ENCODE measurements at regions not wholly inside any gene's neighbourhood (a gene's known extent, or its start where the extent isn't known, plus 50 kb on each side); places are given as distances from the start of the nearest gene placed in this dataset.

DNA sequence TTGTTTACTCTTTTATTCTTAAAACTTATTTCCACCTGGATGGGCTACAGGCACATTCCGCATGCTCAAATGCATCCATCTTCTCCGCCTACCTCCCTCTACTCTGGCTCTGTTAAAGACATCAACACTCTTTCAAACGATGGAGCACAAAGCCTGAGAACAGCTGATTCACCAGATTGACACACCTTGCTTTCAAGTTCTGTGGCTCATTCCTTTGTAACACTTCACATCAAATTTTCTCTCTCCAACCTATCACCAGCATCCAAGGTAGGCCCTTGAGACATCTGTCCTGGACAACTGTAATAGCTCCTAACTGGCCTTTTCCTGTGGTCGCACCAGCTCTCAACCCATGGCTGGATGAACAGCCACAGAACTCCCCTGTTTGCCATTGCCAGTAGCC lies 274.5 kb downstream of the BCL11A start:
- Histone ChIP-seq H3K4me3 (ENCODE audit: low read length) (no peak overlapping the region), H3K27me3 (ENCODE audit: control insufficient read depth in 2 of 2, insufficient read depth in 2 of 2, low read length in 2 of 2) (no peaks in the 10 kb centered on the region), H3K27ac (ENCODE audit: low read depth, low read length) (no peak overlapping the region), H3K4me1 (ENCODE audit: control insufficient read depth in 2 of 2, insufficient read depth in 2 of 2, low read length in 2 of 2) (no peaks in the 10 kb centered on the region), H3K9me3 (ENCODE audit: control insufficient read depth in 2 of 3, low read length in 3 of 3) (no peaks in the 10 kb centered on the region), H3K36me3 (ENCODE audit: control insufficient read depth in 2 of 3, insufficient read depth in 3 of 3, low read length in 3 of 3) (no peaks in the 10 kb centered on the region)
- intact Hi-C loops (cut with micrococcal nuclease), result no loop called here
- Mint-ChIP-seq H3K9me3 (peaks cover 0 to 8% (median 3%) of the 10 kb centered on the region in 11 donors), H3K36me3 (no peaks in the 10 kb centered on the region), H3K4me1 (no peaks in the 10 kb centered on the region), H3K27me3 (peaks cover 0 to 21% (median 4%) of the 10 kb centered on the region in 5 donors), H3K27ac (peak overlapping the region in 1 of 9 donors; percentile 28), H3K4me3 (no peak overlapping the region)
- ATAC-seq (no peak), DNase-seq (no peak)
- ChIA-PET POLR2A (no interaction called here), CTCF (interaction anchor here (0.6 kb wide), 1 partner anchor 1927 kb away, joined by 4 read pairs; no protein-coding TSS in a partner anchor)

DNA sequence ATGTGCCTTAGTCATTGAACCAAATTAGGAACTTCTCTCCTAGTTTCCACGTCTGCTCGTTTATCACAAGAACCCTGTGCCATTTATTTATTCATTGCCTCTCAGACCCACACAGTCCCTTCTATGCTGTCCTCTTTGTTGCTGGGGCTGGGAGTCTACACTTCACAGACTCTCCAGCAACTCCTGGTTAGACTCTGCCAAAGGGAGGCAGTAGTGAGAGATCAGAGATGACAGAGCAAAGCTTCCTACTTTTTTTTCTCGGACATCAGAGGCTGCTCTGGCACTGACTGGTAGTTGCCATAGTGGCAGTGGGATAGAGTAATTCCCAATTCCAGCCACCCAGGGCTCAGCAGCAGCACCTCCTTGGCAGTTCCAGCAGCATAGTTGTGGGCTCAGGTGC lies 277.5 kb downstream of the BCL11A start:
- intact Hi-C loops (cut with micrococcal nuclease), result no loop called here
- Histone ChIP-seq H3K36me3 (ENCODE audit: control insufficient read depth in 2 of 3, insufficient read depth in 3 of 3, low read length in 3 of 3) (no peaks in the 10 kb centered on the region), H3K27ac (ENCODE audit: low read depth, low read length) (no peak overlapping the region), H3K4me1 (ENCODE audit: control insufficient read depth in 2 of 2, insufficient read depth in 2 of 2, low read length in 2 of 2) (no peaks in the 10 kb centered on the region), H3K4me3 (ENCODE audit: low read length) (no peak overlapping the region), H3K9me3 (ENCODE audit: control insufficient read depth in 2 of 3, low read length in 3 of 3) (no peaks in the 10 kb centered on the region), H3K27me3 (ENCODE audit: control insufficient read depth in 2 of 2, insufficient read depth in 2 of 2, low read length in 2 of 2) (no peaks in the 10 kb centered on the region)
- Mint-ChIP-seq H3K4me3 (no peak overlapping the region), H3K36me3 (no peaks in the 10 kb centered on the region), H3K4me1 (no peaks in the 10 kb centered on the region), H3K27me3 (peaks cover 0 to 21% (median 4%) of the 10 kb centered on the region in 5 donors), H3K27ac (no peak overlapping the region), H3K9me3 (peaks cover 0 to 18% (median 3%) of the 10 kb centered on the region in 11 donors)
- ChIA-PET CTCF (no interaction called here), POLR2A (no interaction called here)
- no peak for DNase-seq
- ATAC-seq, result no peak

DNA sequence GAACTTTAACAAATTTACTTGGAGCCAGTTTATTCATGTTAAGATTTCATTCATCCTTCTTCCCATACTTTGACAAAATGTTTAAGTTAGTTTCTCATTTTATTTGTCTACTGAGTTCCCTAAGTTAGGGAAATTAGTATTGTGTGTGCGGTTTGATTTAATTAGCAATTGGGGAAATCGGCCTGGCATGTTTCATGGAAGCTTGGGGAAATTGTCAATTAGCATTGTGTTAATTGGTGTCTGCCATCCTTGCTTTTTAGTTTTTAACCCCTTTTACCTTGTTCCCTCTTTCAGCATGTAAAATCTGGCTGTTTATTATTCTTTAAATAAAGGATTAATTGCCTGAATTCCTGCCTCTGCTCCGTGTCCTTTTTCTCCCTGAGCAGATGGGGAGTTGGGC lies 279.6 kb downstream of the BCL11A start:
- H3K4me3 Mint-ChIP-seq, result no peak overlapping the region
- no peak overlapping the region for H3K27ac Mint-ChIP-seq
- intact Hi-C loops (cut with micrococcal nuclease), result no loop called here
- H3K36me3 ChIP-seq (ENCODE audit: control insufficient read depth in 2 of 3, insufficient read depth in 3 of 3, low read length in 3 of 3), result no peaks in the 10 kb centered on the region
- no peak overlapping the region for H3K4me3 ChIP-seq (ENCODE audit: low read length)
- H3K36me3 Mint-ChIP-seq, result no peaks in the 10 kb centered on the region
- no peak for DNase-seq
- H3K27ac ChIP-seq (ENCODE audit: low read depth, low read length), result no peak overlapping the region
- peaks cover 0 to 21% (median 4%) of the 10 kb centered on the region in 5 donors for H3K27me3 Mint-ChIP-seq
- CTCF ChIA-PET, result no interaction called here
- no peaks in the 10 kb centered on the region for H3K4me1 ChIP-seq (ENCODE audit: control insufficient read depth in 2 of 2, insufficient read depth in 2 of 2, low read length in 2 of 2)
- no peaks in the 10 kb centered on the region for H3K4me1 Mint-ChIP-seq
- no peaks in the 10 kb centered on the region for H3K9me3 ChIP-seq (ENCODE audit: control insufficient read depth in 2 of 3, low read length in 3 of 3)
- ATAC-seq, result no peak
- H3K9me3 Mint-ChIP-seq, result peaks cover 0 to 18% (median 3%) of the 10 kb centered on the region in 11 donors
- POLR2A ChIA-PET, result no interaction called here
- H3K27me3 ChIP-seq (ENCODE audit: control insufficient read depth in 2 of 2, insufficient read depth in 2 of 2, low read length in 2 of 2), result no peaks in the 10 kb centered on the region

DNA sequence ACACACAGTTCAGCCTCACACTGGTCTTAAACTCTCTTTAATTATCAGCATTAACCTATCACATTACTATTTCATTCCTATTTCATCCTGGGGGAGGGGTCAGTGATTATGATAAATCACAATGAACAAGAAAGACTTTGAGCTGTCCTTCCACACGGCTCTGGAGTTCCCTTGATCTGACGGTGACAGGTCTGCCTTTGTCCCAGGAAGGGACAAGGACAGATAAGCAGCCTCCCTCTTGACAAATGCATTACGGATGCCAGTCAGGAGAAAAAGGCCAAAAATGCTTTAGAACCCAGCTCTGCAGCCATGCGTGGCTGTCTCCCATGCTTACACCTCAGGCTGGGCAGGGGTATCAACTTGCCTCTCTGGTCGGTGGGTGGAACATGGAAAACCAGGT lies 281.7 kb downstream of the BCL11A start:
- DNase-seq, result no peak
- Histone ChIP-seq H3K4me3 (ENCODE audit: low read length) (no peak overlapping the region), H3K27me3 (ENCODE audit: control insufficient read depth in 2 of 2, insufficient read depth in 2 of 2, low read length in 2 of 2) (no peaks in the 10 kb centered on the region), H3K36me3 (ENCODE audit: control insufficient read depth in 2 of 3, insufficient read depth in 3 of 3, low read length in 3 of 3) (no peaks in the 10 kb centered on the region), H3K4me1 (ENCODE audit: control insufficient read depth in 2 of 2, insufficient read depth in 2 of 2, low read length in 2 of 2) (no peaks in the 10 kb centered on the region), H3K27ac (ENCODE audit: low read depth, low read length) (no peak overlapping the region), H3K9me3 (ENCODE audit: control insufficient read depth in 2 of 3, low read length in 3 of 3) (no peaks in the 10 kb centered on the region)
- H3K4me1 Mint-ChIP-seq, result no peaks in the 10 kb centered on the region
- no peak overlapping the region for H3K27ac Mint-ChIP-seq
- H3K36me3 Mint-ChIP-seq, result no peaks in the 10 kb centered on the region
- ChIA-PET POLR2A (no interaction called here), CTCF (no interaction called here)
- intact Hi-C loops (cut with micrococcal nuclease), result no loop called here
- H3K27me3 Mint-ChIP-seq, result peaks cover 0 to 9% (median 4%) of the 10 kb centered on the region in 5 donors
- H3K4me3 Mint-ChIP-seq, result no peak overlapping the region
- H3K9me3 Mint-ChIP-seq, result peaks cover 0 to 17% (median 3%) of the 10 kb centered on the region in 11 donors
- no peak for ATAC-seq

DNA sequence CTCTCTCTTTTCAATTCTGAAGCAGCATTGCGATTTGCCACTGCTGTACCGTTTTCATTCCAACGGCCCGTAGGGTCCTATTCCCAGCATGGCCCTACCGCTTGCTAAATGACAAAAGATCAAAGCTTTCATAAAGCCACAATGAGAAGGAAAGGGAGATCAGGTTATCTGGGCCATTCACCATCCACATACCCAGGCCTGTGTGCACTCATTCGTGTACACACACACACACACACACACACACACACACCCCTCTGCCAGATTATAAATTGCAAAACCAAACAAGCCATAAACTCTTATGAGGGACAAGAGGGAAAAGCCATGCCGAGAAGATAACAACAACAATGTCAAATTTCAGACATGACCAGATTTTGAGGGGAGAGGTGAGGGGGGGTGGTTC lies 282.3 kb downstream of the BCL11A start:
- Histone ChIP-seq H3K4me1 (ENCODE audit: control insufficient read depth in 2 of 2, insufficient read depth in 2 of 2, low read length in 2 of 2) (no peaks in the 10 kb centered on the region), H3K36me3 (ENCODE audit: control insufficient read depth in 2 of 3, insufficient read depth in 3 of 3, low read length in 3 of 3) (no peaks in the 10 kb centered on the region), H3K4me3 (ENCODE audit: low read length) (no peak overlapping the region), H3K27ac (ENCODE audit: low read depth, low read length) (no peak overlapping the region), H3K9me3 (ENCODE audit: control insufficient read depth in 2 of 3, low read length in 3 of 3) (no peaks in the 10 kb centered on the region), H3K27me3 (ENCODE audit: control insufficient read depth in 2 of 2, insufficient read depth in 2 of 2, low read length in 2 of 2) (no peaks in the 10 kb centered on the region)
- Mint-ChIP-seq H3K27me3 (peaks cover 0 to 4% (median 0%) of the 10 kb centered on the region in 5 donors), H3K9me3 (peaks cover 0 to 17% (median 2%) of the 10 kb centered on the region in 11 donors), H3K27ac (no peak overlapping the region), H3K36me3 (no peaks in the 10 kb centered on the region), H3K4me1 (no peaks in the 10 kb centered on the region), H3K4me3 (no peak overlapping the region)
- ChIA-PET CTCF (no interaction called here), POLR2A (no interaction called here)
- ATAC-seq, result no peak
- intact Hi-C loops (cut with micrococcal nuclease), result no loop called here
- DNase-seq, result no peak

DNA sequence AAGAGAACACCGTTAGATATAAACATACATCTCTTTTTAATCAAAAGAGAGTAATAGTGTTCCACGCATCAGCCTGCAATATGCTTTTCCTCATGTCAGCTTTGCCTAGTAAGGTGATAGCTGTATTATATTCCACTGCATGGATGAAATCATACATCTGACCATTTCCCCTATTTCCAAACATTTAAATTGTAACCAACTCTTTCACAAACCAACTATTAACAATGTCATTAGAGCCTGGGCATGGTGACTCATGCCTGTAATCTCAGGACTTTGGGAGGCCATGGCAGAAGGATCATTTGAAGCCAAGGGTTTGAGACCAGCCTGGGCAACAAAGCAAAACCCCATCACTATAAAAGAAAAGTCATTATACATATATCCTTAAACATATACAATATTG lies 284.8 kb downstream of the BCL11A start:
- POLR2A ChIA-PET, result no interaction called here
- no peak for ATAC-seq
- no peak for DNase-seq
- Histone ChIP-seq H3K36me3 (ENCODE audit: control insufficient read depth in 2 of 3, insufficient read depth in 3 of 3, low read length in 3 of 3) (no peaks in the 10 kb centered on the region), H3K9me3 (ENCODE audit: control insufficient read depth in 2 of 3, low read length in 3 of 3) (no peaks in the 10 kb centered on the region), H3K4me3 (ENCODE audit: low read length) (no peak overlapping the region), H3K27me3 (ENCODE audit: control insufficient read depth in 2 of 2, insufficient read depth in 2 of 2, low read length in 2 of 2) (no peaks in the 10 kb centered on the region), H3K27ac (ENCODE audit: low read depth, low read length) (no peak overlapping the region), H3K4me1 (ENCODE audit: control insufficient read depth in 2 of 2, insufficient read depth in 2 of 2, low read length in 2 of 2) (no peaks in the 10 kb centered on the region)
- Mint-ChIP-seq H3K9me3 (peaks cover 0 to 13% (median 1%) of the 10 kb centered on the region in 11 donors), H3K36me3 (peaks cover 0 to 12% (median 0%) of the 10 kb centered on the region in 5 donors), H3K4me1 (peaks cover 0 to 14% (median 10%) of the 10 kb centered on the region in 7 donors), H3K27me3 (peaks cover 0 to 17% (median 12%) of the 10 kb centered on the region in 5 donors), H3K27ac (no peak overlapping the region), H3K4me3 (no peak overlapping the region)
- CTCF ChIA-PET, result no interaction called here
- intact Hi-C loops (cut with micrococcal nuclease), result no loop called here

DNA sequence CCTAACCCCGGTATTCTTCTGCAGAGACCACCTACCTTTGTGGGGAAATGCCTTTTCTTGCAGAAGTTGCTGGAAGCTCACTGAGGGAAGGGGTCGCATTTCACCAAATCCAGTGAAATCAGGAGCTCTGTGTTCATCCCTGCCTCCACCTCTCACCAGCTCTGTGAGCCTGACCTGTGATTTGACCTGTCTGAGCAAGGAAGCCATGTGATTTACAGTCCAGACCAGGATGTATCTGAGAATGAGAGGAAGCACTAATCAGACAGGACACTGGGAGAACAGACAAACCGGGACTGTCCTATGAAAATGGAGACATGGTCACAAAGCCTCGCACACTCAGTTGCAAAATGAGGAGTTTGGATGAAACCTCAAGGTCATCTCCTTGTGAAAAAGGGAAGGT lies 285.4 kb downstream of the BCL11A start:
- intact Hi-C loops (cut with micrococcal nuclease), result no loop called here
- Mint-ChIP-seq H3K36me3 (peaks cover 0 to 12% (median 0%) of the 10 kb centered on the region in 5 donors), H3K4me3 (no peak overlapping the region), H3K27ac (no peak overlapping the region), H3K9me3 (peaks cover 0 to 14% (median 1%) of the 10 kb centered on the region in 11 donors), H3K4me1 (peaks cover 0 to 15% (median 11%) of the 10 kb centered on the region in 7 donors), H3K27me3 (peaks cover 0 to 21% (median 12%) of the 10 kb centered on the region in 5 donors)
- Histone ChIP-seq H3K4me1 (ENCODE audit: control insufficient read depth in 2 of 2, insufficient read depth in 2 of 2, low read length in 2 of 2) (no peaks in the 10 kb centered on the region), H3K36me3 (ENCODE audit: control insufficient read depth in 2 of 3, insufficient read depth in 3 of 3, low read length in 3 of 3) (no peaks in the 10 kb centered on the region), H3K9me3 (ENCODE audit: control insufficient read depth in 2 of 3, low read length in 3 of 3) (no peaks in the 10 kb centered on the region), H3K27ac (ENCODE audit: low read depth, low read length) (no peak overlapping the region), H3K27me3 (ENCODE audit: control insufficient read depth in 2 of 2, insufficient read depth in 2 of 2, low read length in 2 of 2) (no peaks in the 10 kb centered on the region), H3K4me3 (ENCODE audit: low read length) (no peak overlapping the region)
- ChIA-PET POLR2A (no interaction called here), CTCF (no interaction called here)
- DNase-seq, result no peak
- no peak for ATAC-seq

All from naive thymus-derived CD4-positive, alpha-beta T cell (primary cell).